Hepatic stellate cell (primary cell): ENCODE measurements at regions not wholly inside any gene's neighbourhood (a gene's known extent, or its start where the extent isn't known, plus 50 kb on each side); places are given as distances from the start of the nearest gene placed in this dataset.

Experiments used
- DNase-seq: peaks from one replicate; pipeline ENCODE4 v3.0.0; 2011; ENCODE audit warnings: low spot score

- DNase-seq = no peak
These were observed 1178.5 kb upstream of the MIR17HG start for GRCh38 chr13:90168953-90169352.

- DNase-seq = no peak
These were observed 1177.3 kb upstream of the MIR17HG start for GRCh38 chr13:90170208-90170607.

GRCh38 chr13:90171649-90172048, 1175.8 kb upstream of the MIR17HG start:
- no peak for DNase-seq

DNA sequence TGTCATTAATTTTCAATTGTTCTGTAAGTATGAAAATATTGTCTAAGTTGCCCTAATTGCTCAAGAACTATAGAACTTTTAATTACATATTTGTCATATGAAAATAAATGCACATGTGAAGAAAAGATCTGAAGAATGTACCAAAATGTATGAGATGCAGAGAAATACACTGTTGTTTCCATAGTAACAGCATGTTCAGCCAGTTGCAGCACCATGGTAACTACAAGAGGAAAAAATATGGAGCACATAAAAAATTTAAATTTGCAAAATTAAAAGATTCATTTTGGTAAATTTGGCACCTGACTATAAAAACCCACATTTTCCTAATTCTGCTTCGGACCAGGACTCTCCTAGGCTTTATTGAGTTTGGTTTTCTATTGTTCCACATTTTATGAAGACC, 1170.0 kb upstream of the MIR17HG start:
- DNase-seq = no peak

GRCh38 chr13:90184355-90184754, 1163.1 kb upstream of the MIR17HG start:
- DNase-seq = no peak

DNA sequence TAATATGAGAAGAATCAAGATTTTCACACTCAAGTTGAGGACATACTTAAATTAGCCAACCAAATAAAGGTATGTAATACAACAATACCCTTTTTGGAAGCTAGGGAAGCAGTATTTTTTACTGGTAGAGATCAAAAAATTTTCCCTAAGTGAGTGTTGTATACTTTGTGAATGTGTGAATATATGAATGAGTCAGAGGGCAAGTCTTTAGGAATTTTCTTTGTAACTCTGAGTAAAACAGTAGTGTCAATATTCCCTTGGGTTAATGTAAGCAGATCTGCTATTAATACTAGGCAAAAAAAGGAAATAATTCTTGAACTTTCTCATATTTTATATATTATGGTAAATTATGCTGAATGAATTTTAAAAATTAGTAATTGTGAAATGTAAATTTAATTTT, 1161.8 kb upstream of the MIR17HG start:
- DNase-seq = no peak

DNA sequence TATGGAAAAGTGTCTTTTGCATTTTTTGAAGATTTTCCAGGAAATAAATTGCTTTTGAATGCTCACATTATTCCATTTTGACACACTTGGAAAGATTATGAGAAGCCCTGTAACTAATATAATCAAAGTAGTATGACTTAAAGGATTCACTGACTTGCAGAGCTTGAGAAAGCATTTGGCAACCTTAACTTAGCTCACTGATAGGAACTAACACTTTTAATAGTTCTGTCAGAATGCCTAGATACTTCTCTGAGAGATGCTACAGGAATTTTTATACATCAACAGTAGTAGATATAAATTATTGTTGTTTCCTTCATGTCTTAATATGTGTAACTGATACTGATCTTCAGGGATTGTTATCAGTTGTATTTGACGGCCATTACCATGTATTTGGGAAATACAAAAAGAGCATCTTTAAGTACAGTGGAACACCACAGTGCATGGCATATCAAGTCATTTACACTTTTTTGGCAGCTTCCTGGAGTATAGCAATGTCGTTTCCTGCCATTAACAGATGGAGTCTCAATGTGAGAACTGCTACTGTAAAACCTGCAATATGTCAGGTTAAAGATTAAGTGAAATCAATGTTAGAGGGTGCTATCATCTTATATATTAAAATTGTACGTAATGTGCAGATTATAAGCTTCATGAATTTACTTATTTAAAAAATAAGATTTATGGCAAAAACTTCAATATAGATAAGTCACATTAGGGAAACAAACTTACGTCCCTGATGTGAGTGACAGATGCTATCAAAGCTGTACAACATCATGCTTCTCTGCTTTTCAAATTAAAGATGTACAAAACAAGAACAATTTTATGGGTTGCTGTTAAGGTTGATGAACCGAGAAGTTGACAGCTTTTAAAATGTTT, 1159.8 kb upstream of the MIR17HG start:
- DNase-seq = no peak

- DNase-seq = no peak
These were observed 1159.2 kb upstream of the MIR17HG start for GRCh38 chr13:90188351-90188636.

DNA sequence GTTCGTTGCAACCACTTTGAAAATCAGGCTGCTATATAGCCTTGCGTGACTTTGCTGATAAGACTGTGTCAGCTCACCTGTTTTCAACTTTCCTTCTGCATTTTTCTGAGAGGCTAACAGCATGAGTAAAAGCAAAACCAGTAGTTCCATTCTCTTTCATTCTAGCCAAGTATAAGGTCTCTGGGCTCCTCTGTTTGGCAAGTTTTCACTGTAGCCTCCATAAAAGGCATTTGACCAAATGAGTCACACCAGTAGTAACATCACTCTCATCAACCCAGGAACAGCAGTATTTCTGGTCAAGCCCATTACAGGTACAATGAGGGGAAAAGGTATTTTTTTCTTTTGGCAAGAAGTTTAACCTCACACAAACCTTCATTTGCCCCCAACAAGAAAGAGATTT, 1149.8 kb upstream of the MIR17HG start:
- no peak for DNase-seq

DNA sequence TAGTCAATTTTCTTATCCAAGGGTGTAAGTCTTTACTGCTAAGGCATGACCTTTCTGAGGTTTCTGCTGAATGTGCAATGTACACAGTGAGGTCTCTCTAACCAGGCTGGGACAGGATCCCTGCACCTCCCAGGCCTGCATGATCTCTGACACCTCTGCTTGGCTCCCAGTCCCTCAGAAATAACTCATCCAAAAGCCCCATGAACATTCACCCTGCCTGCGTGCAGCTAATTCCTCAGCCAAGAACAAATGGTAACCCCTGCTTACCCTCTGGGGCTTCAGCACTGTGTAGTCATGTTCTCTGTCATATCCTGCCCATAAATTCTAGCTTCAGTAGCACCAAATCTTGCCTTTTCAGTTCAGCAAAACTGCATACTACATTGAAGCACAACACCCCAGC, 1146.3 kb upstream of the MIR17HG start:
- no peak for DNase-seq

DNA sequence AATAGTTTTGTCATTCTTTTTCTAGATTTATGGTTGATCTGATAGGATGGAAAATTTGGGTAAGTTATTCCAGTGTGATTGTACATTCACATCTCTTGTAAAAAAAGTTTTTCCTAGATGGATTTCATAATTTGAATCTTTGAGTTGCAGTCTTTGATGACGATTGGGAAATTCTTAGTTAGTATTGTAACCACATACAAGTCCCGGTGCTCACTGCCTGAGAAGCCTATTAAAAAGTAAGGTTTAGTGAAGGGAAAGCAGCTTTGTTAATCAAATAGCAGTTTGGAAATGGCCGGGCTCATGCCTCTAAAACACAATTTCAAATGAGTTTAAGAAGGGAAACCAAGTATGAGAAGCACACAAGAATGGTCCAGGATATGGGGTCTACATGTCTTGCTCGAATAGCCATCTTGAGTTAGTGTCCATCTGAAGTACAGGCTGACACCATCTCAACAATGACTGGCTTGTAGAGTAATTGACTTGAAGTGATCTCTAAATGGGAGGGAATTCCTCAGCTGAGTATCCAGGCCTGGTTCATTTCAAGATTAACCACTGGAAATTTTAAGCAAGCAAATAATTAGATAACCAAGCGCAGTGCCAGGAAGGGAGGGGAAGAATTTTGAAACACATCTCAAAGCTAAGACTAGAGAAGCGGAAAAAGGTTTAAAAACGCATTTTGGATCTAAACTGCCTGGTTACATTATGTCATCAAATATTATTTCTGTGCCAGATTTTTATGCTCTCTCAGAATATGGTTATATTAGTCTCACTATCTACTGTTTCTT, 1145.6 kb upstream of the MIR17HG start:
- DNase-seq = no peak

GRCh38 chr13:90205081-90205480, 1142.4 kb upstream of the MIR17HG start:
- no peak for DNase-seq

DNA sequence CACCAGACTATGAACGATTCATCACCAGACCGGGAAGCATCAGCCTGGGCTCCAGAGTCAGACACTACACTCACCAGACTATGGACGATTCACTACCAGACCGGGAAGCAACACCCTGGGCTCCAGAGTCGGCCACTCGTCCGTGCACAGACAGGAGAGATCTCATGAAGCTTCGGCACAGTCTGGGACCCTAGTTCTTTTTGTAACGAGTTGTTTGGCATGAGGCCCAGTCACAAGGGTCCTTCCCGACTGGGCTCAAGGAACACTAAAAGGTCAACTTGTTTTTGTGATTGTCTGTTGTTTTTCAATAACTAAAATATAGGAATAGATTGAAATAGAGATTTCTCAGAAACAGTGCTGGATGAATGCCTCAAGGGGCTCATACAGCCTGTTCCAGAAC, 1141.6 kb upstream of the MIR17HG start:
- DNase-seq = no peak

DNA sequence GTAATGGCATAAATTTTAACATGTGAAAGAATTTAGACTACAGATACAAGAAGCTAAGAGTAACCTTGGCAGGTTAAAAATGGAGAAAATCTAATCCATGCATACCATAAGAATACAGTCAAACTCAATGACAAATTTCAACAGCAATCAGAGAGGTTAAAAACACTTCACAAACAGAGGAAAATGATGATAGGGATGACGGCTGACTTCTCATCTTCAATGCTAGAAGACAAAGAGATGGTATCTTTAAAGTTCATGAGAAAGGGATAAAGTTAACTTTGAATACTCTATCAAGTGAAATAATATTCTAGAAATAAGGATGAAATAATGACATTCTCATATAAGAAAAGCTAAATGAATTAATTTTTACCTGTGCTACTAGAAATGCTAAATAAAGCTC, 1130.2 kb upstream of the MIR17HG start:
- no peak for DNase-seq

DNA sequence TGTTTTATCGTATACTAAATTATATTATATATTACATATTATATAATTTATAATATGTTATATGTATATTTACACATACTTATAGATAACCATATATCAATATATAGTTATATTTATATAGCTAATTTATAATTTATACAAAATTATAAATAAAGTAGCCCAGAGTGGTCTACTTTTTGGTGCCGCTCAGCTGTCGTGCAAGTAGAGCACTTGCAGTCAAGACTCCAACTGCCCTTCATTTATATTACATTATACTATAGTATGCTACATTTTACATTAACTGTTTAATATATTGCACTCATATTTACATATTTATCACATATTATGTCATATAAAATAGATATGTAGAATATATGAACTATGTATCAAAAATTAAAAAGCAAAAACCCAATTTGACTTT, 1124.7 kb upstream of the MIR17HG start:
- no peak for DNase-seq

DNA sequence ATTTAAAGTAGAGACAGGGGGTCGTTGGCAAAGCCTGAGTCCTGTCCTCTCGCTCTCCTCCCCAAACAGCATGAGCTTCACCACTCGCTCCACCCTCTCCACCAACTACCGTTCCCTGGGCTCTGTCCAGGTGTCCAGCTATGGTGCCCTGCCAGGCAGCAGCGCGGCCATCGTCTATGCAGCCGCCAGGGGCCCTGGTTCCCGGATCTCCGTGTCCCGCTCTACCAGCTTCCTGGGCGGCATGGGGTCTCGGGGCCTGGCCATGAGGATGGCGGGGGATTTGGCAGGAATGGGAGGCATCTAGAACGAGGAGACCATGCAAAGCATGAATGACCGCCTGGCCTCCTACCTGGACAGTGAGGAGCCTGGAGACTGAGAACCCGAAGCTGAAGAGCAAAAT, 1117.2 kb upstream of the MIR17HG start:
- DNase-seq = no peak

GRCh38 chr13:90232291-90232690, 1115.2 kb upstream of the MIR17HG start:
- no peak for DNase-seq

DNA sequence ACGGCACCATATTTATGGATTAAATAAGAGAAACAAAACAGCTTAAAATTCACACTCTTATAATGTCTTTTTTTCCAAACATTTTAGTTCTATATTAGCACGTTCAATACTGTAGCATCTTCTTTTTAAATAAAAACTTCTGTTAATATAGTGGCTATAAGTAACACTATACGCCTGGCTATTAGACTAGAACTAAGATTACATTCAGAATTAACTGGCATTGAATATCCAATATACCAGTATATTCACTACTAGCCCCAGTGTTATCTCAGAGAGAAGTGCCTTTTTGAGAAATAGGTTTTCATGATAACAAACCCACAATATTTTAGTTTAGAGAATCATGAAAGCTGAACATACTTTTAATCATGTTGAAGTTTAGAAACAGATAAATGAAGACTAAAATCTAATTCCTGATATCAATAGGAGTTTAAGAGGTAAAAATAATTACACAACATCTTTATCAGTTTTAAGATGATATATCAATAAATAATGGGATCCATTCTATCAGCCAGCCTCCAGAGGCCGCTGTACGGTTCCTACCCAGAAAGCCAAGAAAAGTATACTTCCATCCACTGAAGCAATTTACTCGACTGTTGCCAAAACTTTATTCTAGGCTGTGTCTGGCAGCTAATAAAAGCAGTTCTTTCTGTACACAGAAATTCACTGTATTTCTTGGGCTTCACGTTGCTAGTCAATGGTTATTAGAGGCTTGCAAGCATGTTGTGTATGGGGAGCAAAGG, 1113.4 kb upstream of the MIR17HG start:
- no peak for DNase-seq

DNA sequence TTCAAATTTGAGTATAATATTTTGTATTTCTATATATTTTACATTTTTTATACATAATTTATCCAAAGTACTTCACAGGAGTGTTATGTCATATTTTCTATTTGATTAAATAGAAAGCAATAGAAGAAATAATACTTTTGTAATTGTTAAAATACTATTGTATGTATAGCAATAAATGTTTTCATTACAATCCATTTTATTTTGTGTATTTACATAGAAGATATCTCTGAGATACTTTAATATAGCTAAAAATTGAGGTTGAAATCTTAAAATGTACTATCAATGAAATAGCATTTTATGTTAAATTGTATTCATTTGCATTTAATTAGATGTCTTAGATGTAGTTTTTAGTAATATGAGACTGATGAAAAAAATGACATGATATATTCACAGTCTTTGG, 1109.6 kb upstream of the MIR17HG start:
- DNase-seq = no peak

DNA sequence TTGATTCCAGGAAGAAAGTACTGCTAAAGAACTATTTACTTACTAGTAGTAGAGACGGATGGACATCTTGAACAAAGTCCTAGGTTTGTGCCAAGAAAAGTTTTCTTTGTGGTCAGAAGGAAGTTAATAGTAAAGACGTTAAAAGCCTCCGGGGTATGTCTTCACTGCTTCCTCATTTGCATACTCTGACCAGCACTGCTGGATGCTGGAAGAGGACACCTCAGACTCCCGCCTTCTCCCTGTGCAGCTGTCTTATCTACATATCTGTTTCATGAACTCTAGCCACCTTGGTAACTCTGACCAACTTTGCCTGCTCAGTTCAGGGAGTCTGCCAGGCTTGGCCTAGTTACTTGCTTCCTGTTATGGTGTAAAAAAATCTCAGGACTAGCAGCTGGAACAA, 1109.1 kb upstream of the MIR17HG start:
- no peak for DNase-seq

DNA sequence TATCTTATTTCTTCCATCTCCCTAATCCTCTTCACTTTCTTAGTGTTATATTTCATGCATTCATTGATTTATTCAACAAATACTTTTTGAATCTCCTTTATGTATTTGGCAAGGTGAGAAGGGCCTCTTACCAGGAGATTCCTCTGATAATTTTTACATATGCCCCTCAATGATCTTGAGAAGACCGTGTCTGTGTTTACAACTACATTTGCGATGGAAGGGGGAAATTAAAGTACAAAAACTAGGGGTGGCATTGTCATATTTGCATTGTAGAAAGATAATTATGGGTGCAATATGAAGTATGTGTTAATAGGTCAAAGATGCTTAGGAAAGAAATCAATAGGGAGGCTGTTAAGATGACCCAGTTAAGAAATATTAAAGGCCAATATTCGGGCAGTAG, 1108.4 kb upstream of the MIR17HG start:
- DNase-seq = no peak

GRCh38 chr13:90246005-90246404, 1101.5 kb upstream of the MIR17HG start:
- no peak for DNase-seq
